ENCODE measurements at regions not wholly inside any gene's neighbourhood (a gene's known extent, or its start where the extent isn't known, plus 50 kb on each side); places are given as distances from the start of the nearest gene placed in this dataset.

GRCh38 chr11:33448461-33449130 lies 191.4 kb downstream of the HIPK3 start:
- TF ChIP-seq CTCF (IDR thresholded peaks at IDR 0.05) = no peak
- no peak for TF ChIP-seq POLR2AphosphoS5 (IDR thresholded peaks at IDR 0.05)
- no peak for TF ChIP-seq POLR2A (IDR thresholded peaks at IDR 0.05)

Measured in suprapubic skin (tissue), 4 donors.